Germinal center (tissue), 1 donor: ENCODE measurements at regions not wholly inside any gene's neighbourhood (a gene's known extent, or its start where the extent isn't known, plus 50 kb on each side); places are given as distances from the start of the nearest gene placed in this dataset.
"Not testable (repeated sequence)": the region's sequence is repeated elsewhere in the genome, so short reads cannot be mapped to it uniquely, and the experiment has no call there.

ENCODE experiments used
- DNase-seq: peaks from one replicate; pipeline ENCODE4 v3.0.0; 2012; ENCODE audit warnings: mixed read lengths, low spot score

DNA sequence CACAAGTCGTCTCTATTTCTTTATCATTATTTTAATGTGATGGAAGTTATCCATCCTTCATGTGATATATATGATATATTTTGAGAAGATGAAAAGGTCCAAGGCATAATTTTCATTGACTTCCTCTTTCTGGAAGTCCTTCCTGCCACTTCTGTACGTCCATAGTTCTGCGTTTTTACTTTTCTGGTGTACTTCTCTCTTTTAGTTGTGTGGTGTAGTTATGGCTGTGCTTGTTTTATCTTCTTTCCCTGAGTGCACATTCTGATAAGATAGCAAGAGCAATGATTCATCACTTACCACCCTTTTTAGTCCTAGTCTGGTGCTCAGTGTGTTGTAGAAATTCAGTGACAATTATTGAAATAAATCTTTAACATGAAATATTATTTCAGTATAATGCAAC, 231.3 kb upstream of the FERD3L start:
- DNase-seq, result no peak

DNA sequence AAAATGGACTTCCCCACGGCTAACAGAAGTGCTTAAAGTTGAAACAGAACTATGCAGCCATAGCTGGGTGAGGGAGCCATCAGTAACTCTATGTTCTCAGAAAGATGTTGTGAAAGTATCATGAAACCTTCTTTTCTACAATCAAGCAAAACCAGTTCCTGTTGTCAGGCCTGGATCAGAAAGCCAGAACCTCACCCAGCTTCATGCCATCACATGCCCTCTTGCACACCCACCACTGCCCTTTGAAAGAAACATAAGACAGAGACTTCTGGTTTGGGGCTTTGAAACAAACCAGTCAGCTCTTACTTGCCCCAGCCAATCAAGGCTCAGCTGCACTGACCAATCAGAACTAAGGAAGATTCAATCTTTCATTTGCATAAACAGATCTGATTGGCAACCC, 230.8 kb upstream of the FERD3L start:
- DNase-seq, result no peak

GRCh38 chr7:19373334-19373733, 228.1 kb upstream of the FERD3L start:
- no peak for DNase-seq

GRCh38 chr7:19369806-19370205, 224.6 kb upstream of the FERD3L start:
- DNase-seq, result no peak

DNA sequence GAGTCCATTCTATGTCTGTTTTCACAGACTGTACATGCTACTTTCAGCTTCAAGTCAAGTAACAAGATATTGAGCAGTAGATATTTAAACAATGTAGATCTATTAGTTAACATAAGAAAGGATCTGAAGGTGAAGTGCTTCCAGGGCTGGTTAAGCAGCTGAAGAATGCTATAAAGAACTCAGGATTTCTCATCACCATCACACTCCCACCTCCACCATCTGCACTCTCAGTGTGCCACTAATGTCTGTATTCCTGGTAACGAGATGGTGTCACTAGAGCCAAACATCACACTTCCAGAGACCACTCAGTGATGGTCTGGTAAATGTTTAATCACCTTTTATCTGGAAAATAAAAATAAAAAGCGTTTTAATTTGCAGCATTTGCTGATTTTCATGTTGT, 224.0 kb upstream of the FERD3L start:
- DNase-seq, result no peak

DNA sequence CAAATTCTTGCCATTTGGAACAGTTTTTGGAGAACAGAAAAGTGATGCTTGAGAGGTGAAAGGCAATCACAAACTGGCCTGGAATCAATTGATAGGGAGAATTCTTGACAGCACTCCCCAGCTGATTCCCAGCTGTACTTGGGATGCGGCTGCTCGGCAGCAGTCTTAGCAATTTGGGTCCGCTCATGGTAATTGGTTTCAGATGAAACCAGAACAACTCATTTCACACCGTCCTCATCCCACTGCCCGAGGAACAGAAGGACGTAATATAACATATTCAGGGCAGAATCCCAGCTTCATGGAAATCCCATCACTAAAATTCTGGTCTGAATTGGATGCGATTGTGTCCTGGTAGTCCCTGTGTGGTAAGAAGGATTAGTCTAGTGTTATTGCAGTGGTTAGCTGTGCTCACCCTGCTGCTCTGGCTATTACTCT, 223.3 kb upstream of the FERD3L start:
- no peak for DNase-seq

GRCh38 chr7:19364950-19365349, 219.7 kb upstream of the FERD3L start:
- DNase-seq, result no peak

DNA sequence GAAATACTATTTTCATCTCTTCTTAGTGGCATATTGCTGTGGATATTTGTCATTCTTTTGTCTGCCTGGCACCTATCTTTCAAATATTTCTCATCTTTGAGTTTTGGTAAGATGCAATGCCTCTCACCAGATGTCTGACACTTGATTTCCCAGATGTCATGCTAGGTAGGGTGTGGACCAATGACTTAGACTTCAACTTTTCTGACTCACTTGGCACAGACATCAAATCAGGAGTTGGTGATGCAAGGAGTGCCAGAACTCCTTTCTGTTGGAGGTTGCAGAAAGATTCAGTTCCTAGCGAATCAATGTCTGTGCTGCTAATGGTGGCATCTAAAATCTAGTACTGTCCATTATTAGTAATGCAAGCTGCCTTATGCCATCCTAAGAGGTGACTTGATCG, 216.9 kb upstream of the FERD3L start:
- DNase-seq, result no peak

DNA sequence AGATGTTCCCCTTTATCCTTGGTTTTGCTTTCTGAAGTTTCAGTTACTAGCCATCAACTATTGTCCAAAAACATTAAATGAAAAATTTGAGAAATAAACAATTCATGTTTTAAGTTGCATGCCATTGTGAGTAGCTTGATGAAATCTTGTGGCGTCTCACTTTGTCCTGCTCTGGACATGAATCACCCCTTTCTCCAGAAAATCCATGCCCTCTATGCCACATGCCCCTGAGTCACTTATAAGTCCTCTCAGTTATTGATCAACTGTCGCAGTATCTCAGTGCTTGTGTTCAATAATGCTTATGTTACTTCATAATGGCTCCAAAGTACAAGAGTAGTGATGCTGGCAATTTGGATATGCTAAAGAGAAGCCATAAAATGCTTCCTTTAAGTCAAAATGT, 208.0 kb upstream of the FERD3L start:
- no peak for DNase-seq

DNA sequence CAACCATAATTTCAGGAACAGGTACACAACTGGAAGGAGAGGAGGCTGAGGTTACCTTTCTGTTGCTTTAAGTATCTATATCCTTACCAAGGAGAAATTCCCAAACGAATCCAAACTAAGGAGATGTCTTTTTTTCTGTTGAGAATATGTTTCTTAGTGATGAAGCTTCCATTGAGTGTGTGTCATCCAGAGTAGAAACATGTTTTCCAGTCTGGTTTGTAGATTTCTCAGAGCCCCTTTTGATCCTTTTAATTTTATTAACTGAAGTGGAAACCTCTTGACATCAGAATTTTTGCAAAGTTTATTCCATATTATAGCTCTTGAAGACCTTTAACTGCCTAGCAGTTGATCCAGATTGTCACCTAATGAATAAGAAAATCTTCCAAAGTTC, 207.1 kb upstream of the FERD3L start:
- DNase-seq, result no peak

- DNase-seq, result no peak
These were observed 206.4 kb upstream of the FERD3L start for GRCh38 chr7:19351341-19352304.

- DNase-seq, result no peak
These were observed 194.3 kb upstream of the FERD3L start for GRCh38 chr7:19339512-19339911.

DNA sequence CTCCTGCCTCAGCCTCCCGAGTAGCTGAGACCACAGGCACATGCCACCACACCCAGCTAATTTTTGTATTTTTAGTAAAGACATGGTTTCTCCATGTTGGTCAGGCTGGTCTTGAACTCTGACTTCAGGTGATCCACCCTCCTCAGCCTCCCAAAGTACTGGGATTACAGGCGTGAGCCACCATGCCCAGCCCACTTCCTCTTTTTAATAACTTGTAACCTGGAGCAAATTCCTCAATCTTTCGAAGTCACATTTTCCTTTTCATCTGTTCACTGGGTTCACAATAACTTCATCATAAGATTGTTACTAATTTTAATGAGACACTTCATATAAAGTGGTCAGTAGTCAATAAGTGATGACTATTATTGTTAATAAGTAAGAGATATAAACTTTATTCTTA, 193.3 kb upstream of the FERD3L start:
- DNase-seq, result not testable (repeated sequence)

DNA sequence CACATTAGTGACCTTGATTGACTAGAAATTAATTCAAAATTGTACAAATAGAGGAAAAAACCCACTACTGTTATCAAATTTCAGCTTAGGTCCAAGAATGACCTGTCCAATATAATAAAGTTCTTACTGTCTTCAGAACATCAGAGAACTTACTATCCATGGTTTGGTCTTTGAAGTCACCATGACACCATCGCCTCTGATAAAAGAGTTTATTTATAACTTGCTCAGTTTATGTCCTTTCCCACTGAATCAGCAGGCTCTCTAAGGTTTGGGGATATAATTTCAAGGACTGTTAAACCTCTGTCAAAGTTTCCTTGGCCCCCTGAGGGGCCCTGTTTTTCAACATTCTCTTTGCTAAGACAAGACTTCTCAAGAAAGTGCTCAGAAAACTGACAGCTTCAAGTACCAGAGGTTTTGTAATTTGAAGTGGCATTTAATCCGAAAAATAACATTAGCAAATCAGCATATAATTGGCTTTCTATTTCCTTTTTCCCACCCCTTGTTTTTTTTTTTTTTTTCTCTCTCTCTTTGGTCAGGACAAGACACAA, 191.7 kb upstream of the FERD3L start:
- DNase-seq, result no peak

- DNase-seq, result no peak
These were observed 188.5 kb upstream of the FERD3L start for GRCh38 chr7:19333706-19334105.

DNA sequence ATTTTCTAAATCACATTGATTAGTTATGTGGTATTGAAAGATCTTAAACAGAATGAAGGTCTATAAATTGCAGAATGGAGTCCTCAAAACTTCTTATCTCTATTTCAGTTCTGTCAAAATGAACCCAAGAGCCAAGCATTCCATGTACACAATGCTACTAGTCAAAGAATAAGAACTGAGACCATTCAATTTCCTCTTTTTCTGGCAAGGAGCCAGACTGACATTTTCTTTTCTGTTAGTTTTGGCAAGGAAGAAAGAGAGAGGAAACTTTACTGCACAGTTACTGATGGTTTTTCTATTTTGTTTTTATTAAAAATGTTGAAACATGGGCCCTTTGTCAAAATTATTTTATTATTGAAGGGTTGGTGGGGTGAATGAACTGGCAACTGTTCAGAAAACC, 181.8 kb upstream of the FERD3L start:
- no peak for DNase-seq

DNA sequence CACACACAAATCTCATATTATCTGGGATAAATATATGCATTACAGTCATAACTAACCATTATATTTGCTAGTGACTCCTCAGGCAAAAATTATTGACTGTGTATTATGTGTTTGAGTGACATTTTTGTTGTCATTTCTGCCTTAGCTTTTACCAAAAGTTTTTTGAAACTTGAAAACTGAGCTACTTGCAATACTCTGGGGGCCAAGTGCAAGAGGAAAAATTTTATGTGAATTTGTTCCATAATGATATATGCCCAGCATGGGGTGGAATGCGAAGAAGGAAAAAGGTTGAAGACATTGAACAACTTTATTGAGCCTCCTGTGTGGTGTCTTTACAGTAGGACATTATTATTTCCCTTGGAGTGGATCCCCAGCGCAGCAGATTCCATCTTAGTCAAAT, 176.8 kb upstream of the FERD3L start:
- DNase-seq, result no peak

DNA sequence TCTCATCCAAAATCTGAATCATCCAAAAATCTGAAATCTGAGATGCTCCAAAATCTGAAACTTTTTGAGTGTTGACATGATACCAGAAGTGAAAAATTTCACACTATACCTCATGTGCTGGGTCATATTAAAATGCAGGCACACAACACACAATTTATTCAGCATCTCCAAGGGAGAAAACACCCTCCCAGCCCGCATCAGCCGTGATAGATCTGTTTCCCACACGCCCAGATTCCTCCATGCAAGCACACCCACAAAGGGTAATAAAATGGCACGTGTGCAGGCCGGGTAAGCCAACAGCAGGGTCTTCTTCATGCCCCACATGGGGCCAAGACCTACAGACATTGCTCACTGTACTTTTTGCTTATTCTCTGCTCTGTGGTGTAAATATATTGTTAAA, 173.1 kb upstream of the FERD3L start:
- no peak for DNase-seq

DNA sequence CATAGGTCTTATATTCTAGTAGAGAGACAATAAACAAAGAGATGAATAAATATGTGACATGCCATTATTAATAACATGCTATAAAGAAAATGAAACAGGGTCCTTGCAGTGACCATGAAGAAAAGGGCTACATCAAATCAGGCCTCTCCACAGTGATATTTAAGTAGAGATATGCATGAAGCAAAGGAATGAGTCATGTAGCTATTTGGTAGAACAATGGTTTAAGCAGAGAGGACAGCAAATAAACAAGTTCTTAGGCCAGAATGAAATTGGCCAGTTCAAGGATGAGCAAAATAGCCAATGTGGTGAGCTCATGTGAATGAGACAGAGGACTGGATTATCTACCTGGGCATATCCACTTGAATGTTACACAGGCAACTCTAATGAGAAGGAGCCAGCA, 172.2 kb upstream of the FERD3L start:
- no peak for DNase-seq

DNA sequence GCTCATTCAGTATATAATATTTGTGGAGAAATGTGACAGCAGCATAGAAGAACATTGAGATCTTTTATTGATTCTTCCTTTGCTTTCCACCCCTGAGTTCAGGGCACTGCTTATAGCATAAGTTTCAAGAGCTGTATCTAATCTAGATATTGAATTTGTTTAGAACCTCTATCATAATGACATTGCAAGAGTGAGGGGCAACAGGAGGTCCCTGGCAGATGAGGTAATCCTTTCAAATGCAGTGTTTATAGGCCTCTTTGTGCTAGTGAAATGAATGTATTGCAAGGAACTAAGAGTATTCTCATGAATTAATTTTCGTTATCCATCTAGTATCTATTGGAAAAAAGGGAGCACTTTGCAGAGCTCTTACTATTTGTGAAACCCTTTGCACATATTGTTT, 167.2 kb upstream of the FERD3L start:
- no peak for DNase-seq

GRCh38 chr7:19307554-19307953, 162.3 kb upstream of the FERD3L start:
- DNase-seq, result no peak

DNA sequence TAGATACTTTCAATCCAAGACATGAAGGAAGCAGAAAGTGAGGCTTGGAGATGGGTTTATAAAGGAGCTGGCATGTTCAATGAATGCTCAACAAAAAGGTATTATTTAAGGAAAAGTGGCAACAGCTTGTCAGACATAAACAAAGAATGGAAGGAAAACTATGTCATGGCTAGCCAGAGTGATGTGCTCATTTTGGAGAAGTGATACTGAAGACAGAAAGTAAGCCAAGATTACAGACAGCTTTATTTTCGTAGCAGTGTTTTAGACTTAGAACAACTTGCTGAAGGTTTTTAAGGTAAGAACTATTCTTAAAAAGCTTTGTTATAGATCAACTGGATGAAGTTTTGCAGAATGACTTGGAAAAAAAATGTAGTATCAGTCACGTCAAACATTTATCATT, 160.5 kb upstream of the FERD3L start:
- DNase-seq, result no peak

DNA sequence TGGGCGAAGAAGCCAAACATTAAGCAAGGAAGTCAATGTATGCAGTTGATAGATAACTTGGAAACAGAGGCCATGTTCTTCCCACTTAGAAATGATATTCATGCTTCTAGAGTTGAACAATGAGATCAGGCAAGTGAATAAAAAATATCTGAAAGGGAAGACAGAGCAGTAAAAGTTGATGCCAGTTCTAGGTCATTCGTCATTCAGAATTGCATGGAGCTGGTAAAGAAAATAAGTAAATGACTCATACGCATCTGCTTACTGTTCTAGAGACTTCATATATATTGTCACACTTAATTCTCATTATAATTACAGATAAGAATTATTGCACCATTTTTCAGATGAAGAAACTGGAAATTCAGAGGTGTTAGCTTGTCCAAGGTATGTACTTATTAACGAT, 158.9 kb upstream of the FERD3L start:
- no peak for DNase-seq

DNA sequence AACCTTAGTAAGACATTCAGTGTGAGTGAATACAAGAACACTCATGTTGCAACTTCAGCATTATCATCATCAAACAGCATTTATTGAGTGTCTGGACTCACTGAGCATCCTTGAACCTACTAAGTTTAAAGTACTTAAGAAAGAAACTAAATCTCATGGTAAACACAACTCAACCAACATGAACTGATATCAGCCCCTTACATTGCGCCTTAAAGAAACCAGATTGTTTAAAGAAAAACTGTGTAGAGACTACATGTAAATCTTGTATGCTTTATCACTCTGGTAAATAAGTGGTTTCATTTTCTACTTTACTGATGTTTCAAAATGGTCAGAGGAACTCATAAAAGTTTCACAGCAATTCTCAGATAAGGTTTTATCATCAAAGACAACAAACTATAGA, 157.5 kb upstream of the FERD3L start:
- DNase-seq, result no peak
